Gastrocnemius medialis (tissue), 4 donors: ENCODE measurements at regions not wholly inside any gene's neighbourhood (a gene's known extent, or its start where the extent isn't known, plus 50 kb on each side); places are given as distances from the start of the nearest gene placed in this dataset.

Experiments
- CTCF ChIP-seq, 5 experiments: fragments of 450-650 bp in 3 of 5; fragments of 200-600 bp in 2 of 5; sonication (generic) in 2 of 5; IDR thresholded peaks in 4 of 5; conservative IDR thresholded peaks in 1 of 5; 1 replicate in 4 of 5; 2 replicates in 1 of 5; pipeline ENCODE4 v1.5.1; 2016 to 2019; ENCODE audit warnings: antibody characterized with exemption in 5 of 5, mild to moderate bottlenecking in 3 of 5, moderate library complexity in 3 of 5
- POLR2A ChIP-seq, 2 donors: fragments of 450-650 bp; IDR thresholded peaks; one replicate each; pipeline ENCODE4 v1.6.1; 2017; ENCODE audit warnings: antibody characterized with exemption in 2 of 2, mild to moderate bottlenecking in 2 of 2, moderate library complexity in 2 of 2

GRCh38 chr5:68141494-68141893, 74.1 kb upstream of the PIK3R1 start:
- TF ChIP-seq CTCF (IDR thresholded peaks at IDR 0.05 in 4 of 5, conservative IDR thresholded peaks at IDR 0.05 in 1 of 5) (no peak), POLR2A (IDR thresholded peaks at IDR 0.05) (no peak)
